Chondrocyte (in vitro differentiated cells): ENCODE measurements at regions not wholly inside any gene's neighbourhood (a gene's known extent, or its start where the extent isn't known, plus 50 kb on each side); places are given as distances from the start of the nearest gene placed in this dataset.

ENCODE experiments used
- DNase-seq: peaks from one replicate; pipeline ENCODE4 v3.0.0; 2021; ENCODE audit warnings: mixed read lengths, low spot score
- H3K27ac Mint-ChIP-seq: one replicate; pipeline ENCODE4 v1.8.0; 2021; ENCODE audit warnings: mild to moderate bottlenecking, moderate library complexity, mixed read lengths; ENCODE audit not compliant: unreplicated experiment
- H3K27me3 Mint-ChIP-seq: 2 replicates; pipeline ENCODE4 v1.8.0; 2021; ENCODE audit warnings: low read depth, mixed read lengths
- H3K36me3 Mint-ChIP-seq: 2 replicates; pipeline ENCODE4 v1.8.0; 2021; ENCODE audit warnings: low read depth, mixed read lengths
- H3K4me1 Mint-ChIP-seq: 2 replicates; pipeline ENCODE4 v1.8.0; 2021; ENCODE audit warnings: low read depth, mild to moderate bottlenecking, mixed read lengths
- H3K4me3 Mint-ChIP-seq: one replicate; pipeline ENCODE4 v1.8.0; 2021; ENCODE audit warnings: mild to moderate bottlenecking, moderate library complexity, mixed read lengths; ENCODE audit not compliant: unreplicated experiment
- H3K9me3 Mint-ChIP-seq: 2 replicates; pipeline ENCODE4 v1.8.0; 2021; ENCODE audit warnings: low read depth, mixed read lengths
- TF ChIP-seq, protein P1 (sequence below): fragments of 200-600 bp; sonication (generic); IDR thresholded peaks from 2 replicates; pipeline ENCODE4 v1.5.0; 2021; ENCODE audit warnings: antibody characterized with exemption, mild to moderate bottlenecking, moderate library complexity

DNA sequence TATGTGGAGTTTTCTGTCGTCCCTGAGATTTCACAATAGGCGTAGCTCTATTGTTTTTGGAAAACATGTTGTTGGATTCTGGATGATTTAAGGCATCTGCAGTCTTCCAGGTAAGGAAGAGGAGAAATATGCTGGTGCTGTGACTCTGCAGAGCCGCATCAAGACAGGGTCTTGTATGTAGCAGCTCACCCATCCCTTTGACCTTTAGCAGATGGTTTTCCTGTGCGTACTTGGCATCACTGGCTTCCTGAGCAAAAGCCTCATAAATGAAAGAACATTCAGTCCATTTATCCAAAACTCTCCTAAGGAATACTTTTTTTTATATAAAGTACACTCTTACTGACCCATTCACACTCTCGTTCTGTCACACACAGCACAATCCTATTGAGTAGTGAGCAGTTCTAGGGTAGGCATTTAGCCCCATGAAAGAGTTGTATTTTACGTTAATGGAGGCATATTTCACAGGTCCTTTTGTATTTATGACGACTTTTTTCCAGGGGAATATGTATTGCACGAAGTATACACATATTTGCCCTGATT lies 443.9 kb downstream of the STK39 start:
- no peaks in the 10 kb centered on the region for H3K4me1 Mint-ChIP-seq
- TF ChIP-seq, protein P1, sequence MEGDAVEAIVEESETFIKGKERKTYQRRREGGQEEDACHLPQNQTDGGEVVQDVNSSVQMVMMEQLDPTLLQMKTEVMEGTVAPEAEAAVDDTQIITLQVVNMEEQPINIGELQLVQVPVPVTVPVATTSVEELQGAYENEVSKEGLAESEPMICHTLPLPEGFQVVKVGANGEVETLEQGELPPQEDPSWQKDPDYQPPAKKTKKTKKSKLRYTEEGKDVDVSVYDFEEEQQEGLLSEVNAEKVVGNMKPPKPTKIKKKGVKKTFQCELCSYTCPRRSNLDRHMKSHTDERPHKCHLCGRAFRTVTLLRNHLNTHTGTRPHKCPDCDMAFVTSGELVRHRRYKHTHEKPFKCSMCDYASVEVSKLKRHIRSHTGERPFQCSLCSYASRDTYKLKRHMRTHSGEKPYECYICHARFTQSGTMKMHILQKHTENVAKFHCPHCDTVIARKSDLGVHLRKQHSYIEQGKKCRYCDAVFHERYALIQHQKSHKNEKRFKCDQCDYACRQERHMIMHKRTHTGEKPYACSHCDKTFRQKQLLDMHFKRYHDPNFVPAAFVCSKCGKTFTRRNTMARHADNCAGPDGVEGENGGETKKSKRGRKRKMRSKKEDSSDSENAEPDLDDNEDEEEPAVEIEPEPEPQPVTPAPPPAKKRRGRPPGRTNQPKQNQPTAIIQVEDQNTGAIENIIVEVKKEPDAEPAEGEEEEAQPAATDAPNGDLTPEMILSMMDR, result no peak
- H3K36me3 Mint-ChIP-seq, result no peaks in the 10 kb centered on the region
- H3K27ac Mint-ChIP-seq, result no peak overlapping the region
- no peak overlapping the region for H3K4me3 Mint-ChIP-seq
- H3K27me3 Mint-ChIP-seq, result no peaks in the 10 kb centered on the region
- H3K9me3 Mint-ChIP-seq, result peaks cover 13% of the 10 kb centered on the region
- no peak for DNase-seq

DNA sequence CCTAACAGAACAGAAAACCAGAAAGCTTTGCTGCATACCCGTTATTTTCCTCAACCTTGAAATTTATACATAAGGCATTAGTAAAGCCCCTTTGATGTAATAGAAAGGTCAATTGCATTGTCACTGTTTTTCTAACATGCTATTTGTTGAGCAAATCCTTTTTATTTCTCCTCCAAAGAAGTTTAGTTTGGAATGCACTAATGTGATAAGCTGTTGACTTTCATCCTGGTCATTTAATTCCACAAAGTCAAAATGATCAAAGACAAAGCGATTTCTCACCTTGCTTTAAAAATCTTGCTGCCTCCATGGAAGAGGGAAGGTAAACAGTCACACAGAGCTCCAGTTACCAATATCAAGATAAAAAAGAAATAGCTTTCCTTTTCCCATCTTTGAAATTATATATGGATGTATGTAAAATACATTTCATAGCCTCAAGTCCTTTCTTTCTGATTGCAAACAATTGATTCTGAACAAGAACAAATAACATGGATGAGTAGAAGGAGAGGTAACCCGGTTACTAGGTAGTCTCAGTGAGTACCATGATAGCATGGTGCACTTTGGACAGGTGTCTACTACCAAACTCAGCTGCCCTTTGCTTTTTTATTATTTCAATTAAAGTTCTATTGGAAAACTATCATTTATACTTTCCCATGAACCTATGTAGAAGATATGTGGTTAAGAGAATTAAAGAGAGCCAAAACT lies 452.7 kb downstream of the STK39 start:
- H3K36me3 Mint-ChIP-seq, result no peaks in the 10 kb centered on the region
- no peak overlapping the region for H3K4me3 Mint-ChIP-seq
- no peaks in the 10 kb centered on the region for H3K27me3 Mint-ChIP-seq
- DNase-seq, result no peak
- no peaks in the 10 kb centered on the region for H3K4me1 Mint-ChIP-seq
- H3K27ac Mint-ChIP-seq, result no peak overlapping the region
- TF ChIP-seq, protein P1, result no peak
- peaks cover 7% of the 10 kb centered on the region for H3K9me3 Mint-ChIP-seq

DNA sequence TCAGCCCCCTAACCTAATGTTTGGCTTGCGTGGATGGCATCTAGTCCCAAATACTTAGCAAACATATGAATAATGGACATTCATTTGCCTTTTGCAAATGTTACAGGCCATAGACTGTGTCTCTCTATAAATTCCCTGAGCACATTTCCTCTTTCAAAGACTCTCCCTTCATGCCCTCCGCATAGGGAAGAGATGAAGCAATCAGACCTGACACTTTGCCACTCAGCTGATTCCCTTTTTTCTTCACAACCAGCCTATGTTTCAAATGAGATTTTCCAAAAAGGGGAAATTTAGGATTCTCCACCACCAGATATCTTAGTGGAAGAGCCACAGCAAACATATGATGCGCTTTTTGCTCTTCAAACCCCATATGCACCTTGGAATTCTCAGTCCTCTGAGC lies 453.7 kb downstream of the STK39 start:
- Mint-ChIP-seq H3K4me1 (no peaks in the 10 kb centered on the region), H3K27me3 (no peaks in the 10 kb centered on the region), H3K4me3 (no peak overlapping the region), H3K36me3 (no peaks in the 10 kb centered on the region), H3K9me3 (peaks cover 7% of the 10 kb centered on the region), H3K27ac (no peak overlapping the region)
- TF ChIP-seq, protein P1, result no peak
- no peak for DNase-seq

DNA sequence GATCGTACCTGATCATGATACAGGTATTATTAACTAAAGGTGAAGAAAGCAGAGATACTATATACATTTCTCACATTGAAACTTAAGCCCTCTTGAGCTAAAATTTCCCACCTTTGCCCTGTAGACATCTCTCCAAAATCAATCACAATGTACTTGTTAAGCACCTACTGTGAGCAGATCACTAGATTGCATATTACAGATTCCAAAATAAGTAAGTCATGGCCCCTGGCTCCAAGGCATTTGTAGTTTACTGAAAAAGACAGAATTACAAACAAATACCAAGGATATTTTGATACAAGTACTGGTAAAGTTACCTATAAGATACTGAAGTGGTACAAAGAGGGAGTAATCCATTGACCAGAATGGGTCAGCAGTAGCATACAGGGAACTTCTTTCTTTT lies 455.3 kb downstream of the STK39 start:
- Mint-ChIP-seq H3K36me3 (peaks cover 2% of the 10 kb centered on the region), H3K4me3 (no peak overlapping the region), H3K4me1 (no peaks in the 10 kb centered on the region), H3K9me3 (no peaks in the 10 kb centered on the region), H3K27ac (no peak overlapping the region), H3K27me3 (no peaks in the 10 kb centered on the region)
- no peak for DNase-seq
- TF ChIP-seq, protein P1, result no peak

DNA sequence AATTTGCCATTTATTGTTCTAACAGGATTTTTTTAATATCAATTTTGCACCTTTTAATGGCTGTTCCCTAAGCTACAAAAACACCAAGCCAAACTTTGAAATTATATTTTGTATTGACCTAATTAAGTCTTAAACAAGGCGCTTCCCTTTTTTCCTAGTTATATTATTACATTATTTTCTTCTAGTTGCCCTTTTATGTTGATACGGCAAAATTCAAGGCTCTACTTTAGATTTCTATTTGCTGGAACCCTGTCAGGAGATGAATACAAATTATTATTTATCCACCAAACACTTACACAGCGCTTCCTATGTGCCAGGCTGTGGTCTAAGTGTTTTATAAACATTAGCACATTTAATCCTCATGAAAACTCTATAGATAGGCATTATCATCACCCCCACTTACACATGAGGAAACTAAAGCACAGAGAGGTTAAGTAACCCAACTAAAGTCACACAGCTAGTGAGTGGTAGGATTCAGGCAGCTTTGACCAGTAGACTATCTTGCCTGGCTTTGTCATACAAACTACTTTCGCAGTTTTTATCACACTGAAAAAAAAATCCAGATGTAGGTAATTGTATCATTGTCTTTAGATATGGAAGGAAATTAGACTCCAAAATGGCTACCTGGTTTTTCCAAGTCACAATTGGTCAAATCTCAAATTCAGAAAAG lies 456.5 kb downstream of the STK39 start:
- H3K4me3 Mint-ChIP-seq, result no peak overlapping the region
- DNase-seq, result no peak
- H3K27me3 Mint-ChIP-seq, result no peaks in the 10 kb centered on the region
- H3K9me3 Mint-ChIP-seq, result no peaks in the 10 kb centered on the region
- TF ChIP-seq, protein P1, result no peak
- no peaks in the 10 kb centered on the region for H3K4me1 Mint-ChIP-seq
- peaks cover 2% of the 10 kb centered on the region for H3K36me3 Mint-ChIP-seq
- no peak overlapping the region for H3K27ac Mint-ChIP-seq
